Epithelial cell of prostate (primary cell): ENCODE measurements at regions not wholly inside any gene's neighbourhood (a gene's known extent, or its start where the extent isn't known, plus 50 kb on each side); places are given as distances from the start of the nearest gene placed in this dataset.
"Not testable (repeated sequence)": the region's sequence is repeated elsewhere in the genome, so short reads cannot be mapped to it uniquely, and the experiment has no call there.

Experiments
- DNase-seq: peaks from one replicate; pipeline ENCODE4 v3.0.0-alpha.2; 2011; ENCODE audit warnings: low read depth, low spot score
- H3K27ac ChIP-seq: fragments of 450-650 bp; 2 replicates; pipeline ENCODE4 v1.5.1; 2017; ENCODE audit warnings: mild to moderate bottlenecking

DNA sequence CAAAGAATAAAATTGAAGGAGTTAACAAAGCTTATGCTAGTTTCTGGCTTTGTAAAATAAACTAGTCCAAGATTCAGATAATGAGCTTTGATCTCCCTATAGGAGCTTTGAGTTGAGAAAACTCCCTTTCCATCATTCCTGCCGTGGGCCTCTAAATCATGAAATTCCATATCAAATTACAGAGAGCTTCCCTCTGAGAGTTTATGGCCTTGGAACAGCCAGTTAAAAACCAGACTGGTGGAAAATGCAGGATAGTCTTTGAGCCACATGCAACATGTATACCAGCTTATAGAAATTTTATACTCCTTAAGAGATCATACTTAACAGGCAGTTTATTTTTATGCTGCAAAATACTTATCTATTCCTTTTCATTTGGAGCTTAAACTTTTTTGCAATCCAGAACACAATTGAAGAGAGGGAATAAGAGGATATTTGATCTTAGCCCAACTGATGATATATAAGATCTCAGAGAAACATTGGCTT lies 175.8 kb upstream of the ATP2B1 start:
- H3K27ac ChIP-seq, result no peak overlapping the region
- DNase-seq, result no peak

DNA sequence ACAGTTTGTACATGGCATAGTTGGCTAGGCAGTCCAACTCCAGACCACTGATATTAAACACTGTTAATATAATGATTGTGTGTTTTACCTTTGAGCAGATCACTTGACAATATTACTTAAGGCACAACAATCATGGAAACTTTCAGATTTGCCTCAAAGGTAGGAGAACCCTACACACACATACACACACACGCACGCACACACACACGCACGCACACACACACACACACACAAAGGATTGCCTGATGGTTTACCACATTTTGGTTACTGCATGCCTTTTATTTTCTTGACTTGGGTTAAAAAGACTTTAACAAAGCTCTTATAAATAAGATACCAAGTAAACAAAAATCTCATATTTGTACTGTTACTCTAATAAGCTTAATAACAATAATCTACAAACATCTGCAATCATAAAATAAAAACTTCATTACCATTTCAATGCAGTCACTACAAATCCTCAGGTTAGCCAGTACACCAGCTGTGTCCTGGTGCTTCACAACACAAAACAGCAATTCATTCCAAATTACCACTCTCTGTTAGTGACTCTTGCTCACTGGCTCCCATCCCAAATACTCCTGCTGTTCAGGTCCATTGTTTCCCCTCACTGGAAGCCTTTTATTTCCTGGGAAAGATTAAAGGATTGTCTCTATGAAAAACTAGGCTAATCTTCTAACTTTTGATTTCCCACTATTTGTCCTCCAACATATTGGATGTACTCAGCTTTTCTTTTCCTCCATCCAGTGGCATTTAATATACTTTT lies 175.2 kb upstream of the ATP2B1 start:
- no peak for DNase-seq
- H3K27ac ChIP-seq, result no peak overlapping the region

DNA sequence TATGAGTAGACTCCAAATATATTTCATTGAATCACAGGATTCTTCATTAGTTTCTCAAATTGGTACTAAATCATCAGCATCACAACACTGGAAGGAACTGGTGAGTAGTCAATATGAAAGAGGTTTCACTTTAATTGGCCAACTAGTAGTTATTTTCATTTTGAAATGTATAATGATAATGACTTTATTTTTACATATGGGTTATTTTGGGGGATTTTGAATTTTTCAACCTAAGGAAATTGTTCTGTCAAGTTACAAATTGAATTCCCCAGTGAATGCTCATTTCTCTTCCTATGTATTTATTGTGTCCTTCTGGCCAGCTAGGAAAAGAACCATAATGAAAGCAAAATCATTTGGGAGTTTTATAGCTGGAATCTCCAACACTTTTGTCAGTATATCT lies 174.2 kb upstream of the ATP2B1 start:
- no peak for DNase-seq
- H3K27ac ChIP-seq, result no peak overlapping the region

DNA sequence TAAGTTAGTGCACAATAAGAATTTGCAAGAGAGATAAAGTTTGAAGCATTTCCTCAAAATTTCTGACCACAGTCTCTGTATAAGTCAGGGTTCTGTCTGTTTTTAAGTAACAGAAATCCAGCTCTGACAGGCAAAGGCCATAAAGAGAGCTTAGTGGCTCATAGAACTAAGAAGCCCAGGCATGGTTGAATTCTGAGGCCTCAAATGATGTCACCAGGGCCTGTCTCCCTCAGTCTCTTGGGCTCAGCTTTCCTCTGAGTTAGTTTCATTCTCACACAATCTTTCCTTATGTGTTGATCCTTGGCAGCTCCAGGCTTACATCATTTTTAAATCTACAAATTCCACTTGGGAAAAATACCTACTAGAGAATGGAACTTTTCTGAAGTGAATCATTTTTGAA lies 173.4 kb upstream of the ATP2B1 start:
- DNase-seq, result no peak
- no peak overlapping the region for H3K27ac ChIP-seq

- H3K27ac ChIP-seq, result no peak overlapping the region
- no peak for DNase-seq
Observed at GRCh38 chr12:89880690-89881350, 172.2 kb upstream of the ATP2B1 start.

GRCh38 chr12:89879766-89880165 lies 171.1 kb upstream of the ATP2B1 start:
- no peak for DNase-seq
- no peak overlapping the region for H3K27ac ChIP-seq

DNA sequence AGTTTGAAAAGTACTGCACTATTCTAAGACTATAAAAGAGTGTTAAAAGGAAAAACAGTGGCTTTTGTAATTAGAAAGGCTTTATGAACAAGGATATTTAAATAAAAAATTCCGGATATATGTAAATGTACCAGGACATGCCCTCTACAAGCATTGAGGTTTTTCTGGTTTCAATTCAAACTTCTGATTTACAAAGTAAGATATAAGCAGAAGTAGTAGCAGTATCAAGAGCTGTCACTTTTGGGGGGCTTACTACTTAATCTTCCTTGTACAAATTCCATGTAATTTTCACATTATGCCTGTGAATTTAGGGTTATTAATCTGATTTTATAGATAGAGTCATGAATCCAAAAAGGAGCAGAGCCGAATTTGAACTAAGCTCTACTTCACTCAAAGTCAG lies 170.3 kb upstream of the ATP2B1 start:
- no peak for DNase-seq
- no peak overlapping the region for H3K27ac ChIP-seq

- H3K27ac ChIP-seq, result no peak overlapping the region
- no peak for DNase-seq
Observed at GRCh38 chr12:89878327-89878726, 169.7 kb upstream of the ATP2B1 start.

DNA sequence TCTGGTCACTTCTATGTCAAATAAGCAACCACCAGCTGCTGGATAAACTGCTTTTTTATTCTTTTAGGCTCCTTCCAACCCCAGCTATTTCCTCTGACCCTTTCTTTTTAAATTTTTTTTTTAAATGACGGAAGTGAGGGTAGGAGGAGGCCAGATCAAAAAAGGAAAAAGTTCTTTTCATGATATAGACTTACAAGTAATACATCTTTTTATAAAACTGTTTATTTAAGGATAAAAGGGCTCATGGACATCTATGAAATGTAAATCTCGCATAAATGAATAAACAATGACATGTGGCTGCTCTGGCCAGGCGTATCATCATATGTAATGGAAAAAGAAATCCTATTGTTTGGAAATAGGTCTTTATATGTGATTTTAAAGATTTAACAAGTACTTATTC lies 169.0 kb upstream of the ATP2B1 start:
- DNase-seq, result no peak
- no peak overlapping the region for H3K27ac ChIP-seq

DNA sequence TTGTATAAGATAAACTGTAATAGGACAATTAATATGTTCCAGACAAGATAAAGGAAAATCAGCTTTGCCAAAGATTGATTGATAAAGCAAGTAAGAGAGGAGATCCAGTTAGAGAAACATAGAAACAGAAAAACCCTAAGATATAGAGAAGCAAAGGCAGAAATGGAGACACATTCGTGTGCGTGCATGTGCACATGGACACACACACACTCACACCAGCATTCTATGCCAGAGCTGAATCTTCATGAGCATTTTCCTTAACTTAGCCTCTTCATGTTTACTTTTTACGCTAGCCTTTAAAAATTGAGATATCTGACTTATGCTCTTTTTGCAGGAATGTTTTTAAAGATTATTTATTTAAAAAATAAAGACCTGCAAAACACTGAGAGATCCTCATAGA lies 168.5 kb upstream of the ATP2B1 start:
- H3K27ac ChIP-seq, result no peak overlapping the region
- no peak for DNase-seq

GRCh38 chr12:89875809-89876208 lies 167.2 kb upstream of the ATP2B1 start:
- no peak for DNase-seq
- no peak overlapping the region for H3K27ac ChIP-seq

DNA sequence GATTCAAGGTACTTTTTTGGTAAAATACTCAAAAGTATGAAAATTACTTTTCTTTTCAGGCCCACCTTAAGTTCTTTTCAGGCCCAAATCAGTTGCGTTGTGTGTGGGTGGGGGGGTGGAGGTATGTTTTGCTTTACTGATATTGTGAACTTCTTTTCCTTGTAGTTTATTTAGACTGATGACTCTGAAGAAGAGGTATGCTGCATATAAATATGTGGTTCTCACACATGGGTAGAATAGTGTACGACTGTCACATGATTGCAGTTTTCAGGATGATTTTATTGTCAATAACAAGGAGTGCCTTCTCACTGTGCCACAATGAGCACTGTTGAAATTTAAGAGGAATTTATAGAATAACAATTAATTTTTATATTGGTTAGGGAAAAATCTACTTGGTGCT lies 166.6 kb upstream of the ATP2B1 start:
- no peak overlapping the region for H3K27ac ChIP-seq
- no peak for DNase-seq

- no peak overlapping the region for H3K27ac ChIP-seq
- no peak for DNase-seq
Observed at GRCh38 chr12:89874146-89874545, 165.5 kb upstream of the ATP2B1 start.

GRCh38 chr12:89873745-89874144 lies 165.1 kb upstream of the ATP2B1 start:
- DNase-seq, result no peak
- H3K27ac ChIP-seq, result no peak overlapping the region

GRCh38 chr12:89872922-89873630 lies 164.4 kb upstream of the ATP2B1 start:
- no peak overlapping the region for H3K27ac ChIP-seq
- no peak for DNase-seq

DNA sequence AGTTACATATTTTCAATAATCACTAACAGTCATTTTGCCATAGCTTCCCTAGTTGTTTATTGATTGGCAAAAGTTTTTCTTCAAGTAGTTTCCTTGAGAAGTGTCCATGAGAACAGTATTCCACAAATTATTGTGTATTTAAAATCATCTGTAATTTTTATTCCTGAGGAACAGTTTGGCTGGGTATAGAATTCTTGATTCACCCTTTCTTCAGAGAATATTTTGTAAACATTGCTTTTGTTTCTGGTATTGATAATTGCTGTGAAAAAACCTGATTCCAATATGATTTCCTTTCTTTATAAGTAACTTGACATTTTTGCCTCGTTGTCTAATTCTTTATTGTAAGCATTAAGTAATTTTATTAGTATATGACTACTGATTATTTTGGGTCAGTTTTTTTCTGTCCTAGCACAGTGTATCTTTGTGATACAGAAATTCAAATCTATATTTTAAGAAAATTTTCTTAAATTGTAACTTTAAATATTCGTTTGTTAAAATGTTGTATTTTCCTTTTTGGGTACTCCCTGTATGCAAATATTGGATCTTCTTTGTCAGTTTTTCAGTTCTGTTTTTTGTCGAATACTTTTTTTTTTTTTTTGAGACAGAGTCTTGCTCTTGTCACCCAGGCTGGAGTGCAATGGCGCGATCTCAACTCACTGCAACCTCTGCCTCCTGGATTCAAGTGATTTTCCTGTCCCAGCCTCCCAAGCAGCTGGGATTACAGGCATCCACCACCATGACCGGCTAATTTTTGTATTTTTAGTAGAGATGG lies 162.0 kb upstream of the ATP2B1 start:
- H3K27ac ChIP-seq, result no peak overlapping the region
- DNase-seq, result no peak

- H3K27ac ChIP-seq, DNase-seq: not testable (repeated sequence)
Observed at GRCh38 chr12:89867611-89868010, 159.0 kb upstream of the ATP2B1 start.

DNA sequence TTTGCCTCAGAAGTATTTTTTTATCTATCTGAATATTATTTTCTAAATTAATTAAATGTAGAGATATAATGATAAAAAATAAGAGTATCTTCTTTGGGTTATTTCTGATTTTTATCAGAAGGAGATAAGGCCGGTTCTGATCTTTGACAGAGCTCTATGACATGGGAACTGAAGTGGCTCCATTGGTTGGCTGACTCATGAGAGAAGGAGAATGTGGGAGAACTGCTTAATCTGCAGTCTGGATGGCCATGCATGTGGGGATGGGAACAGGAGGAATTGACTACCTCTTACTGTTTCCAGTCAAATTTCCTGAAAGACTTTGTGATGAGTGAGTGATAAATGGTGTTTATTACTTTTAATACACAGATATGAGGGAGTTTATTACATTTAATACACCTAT lies 155.8 kb upstream of the ATP2B1 start:
- DNase-seq, result no peak
- H3K27ac ChIP-seq, result no peak overlapping the region

GRCh38 chr12:89863968-89864367 lies 155.3 kb upstream of the ATP2B1 start:
- no peak overlapping the region for H3K27ac ChIP-seq
- no peak for DNase-seq

DNA sequence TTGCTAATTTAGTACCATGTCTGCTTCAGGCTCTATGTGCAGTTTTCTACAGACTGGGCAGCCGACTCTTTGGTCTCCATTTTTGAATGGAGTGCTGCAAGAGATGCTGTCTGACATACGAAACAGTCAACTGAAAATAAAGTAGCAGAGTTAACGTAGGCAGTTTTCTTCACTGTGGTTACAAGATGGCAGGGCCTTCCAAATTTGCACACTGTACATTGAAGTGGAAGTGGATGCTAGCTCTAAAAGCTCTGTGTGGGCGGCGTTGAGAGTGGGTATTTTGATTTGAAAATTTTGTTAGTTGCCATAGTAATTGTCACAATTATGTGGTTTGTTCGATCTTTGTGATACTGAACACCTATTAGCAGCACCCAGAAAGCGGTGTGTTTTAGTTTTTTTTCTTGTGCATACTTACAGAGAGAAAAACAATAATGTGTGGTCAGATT lies 154.9 kb upstream of the ATP2B1 start:
- DNase-seq, result no peak
- no peak overlapping the region for H3K27ac ChIP-seq
